ENCODE measurements at regions not wholly inside any gene's neighbourhood (a gene's known extent, or its start where the extent isn't known, plus 50 kb on each side); places are given as distances from the start of the nearest gene placed in this dataset.
A peak's percentile ranks its signal among the peaks of the same experiment; 100 is the strongest.

GRCh38 chr1:22325531-22326371, 125.9 kb upstream of the ZBTB40 start:
- H3K4me1 ChIP-seq (ENCODE audit: control insufficient read depth, extremely low read depth, insufficient read depth, low read length) = peaks cover 5% of the 10 kb centered on the region
- FAIRE-seq (peak; percentile 49), DNase-seq (ENCODE audit: low read depth, low spot score) (no peak)
- H3K27ac ChIP-seq (ENCODE audit: insufficient read depth, low read depth, low read length) = no peak overlapping the region
- intact Hi-C loops (cut with micrococcal nuclease) (no loop called here), dilution Hi-C loops (cut with MboI; ENCODE audit: extremely low pct_ligation_motif_present, low sequenced_read_pairs) (no loop called here)
- H3K36me3 ChIP-seq (ENCODE audit: control insufficient read depth in 2 of 2, extremely low read depth in 1 of 2, insufficient read depth in 2 of 2, low read length in 2 of 2) = no peaks in the 10 kb centered on the region
- H3K4me3 ChIP-seq (replicated peaks in 1 of 3; ENCODE audit: insufficient read depth in 1 of 3, low read depth in 1 of 3, low read length in 3 of 3) = no peak overlapping the region
- H3K79me2 ChIP-seq (ENCODE audit: control insufficient read depth, insufficient read depth, low read length) = no peaks in the 10 kb centered on the region
- no TSS peak for BruUV-seq (replicated peaks)
- POLR2A ChIA-PET = no interaction called here
- CTCF ChIA-PET = no interaction called here
- no peaks in the 10 kb centered on the region for H3K9me3 ChIP-seq (replicated peaks; ENCODE audit: control insufficient read depth, insufficient read depth, low read length)
- H2AFZ ChIP-seq (ENCODE audit: low read depth, low read length) = no peak overlapping the region
- no peaks in the 10 kb centered on the region for H3K9me1 ChIP-seq (replicated peaks; ENCODE audit: control insufficient read depth, extremely low read depth, insufficient read depth, low read length)
- TF ChIP-seq GATA2 (IDR thresholded peaks at IDR 0.05; ENCODE audit: insufficient read depth, insufficient read length, low read depth, low read length) = no peak
- no peak for TF ChIP-seq CTCF (IDR thresholded peaks at IDR 0.05; ENCODE audit: extremely low read depth in 1 of 2, insufficient read depth in 1 of 2, low read depth in 1 of 2, low read length in 2 of 2)
- no peak for TF ChIP-seq MAX (IDR thresholded peaks at IDR 0.05; ENCODE audit: insufficient read depth, insufficient read length)
- no peak for TF ChIP-seq JUN (IDR thresholded peaks at IDR 0.05; ENCODE audit: borderline replicate concordance, insufficient read depth, insufficient read length, low read depth)
- no peak for TF ChIP-seq POLR2A (IDR thresholded peaks at IDR 0.05; ENCODE audit: low read depth, low read length)
- no peak for TF ChIP-seq MYC (IDR thresholded peaks at IDR 0.05; ENCODE audit: low read depth, low read length)
- TF ChIP-seq FOS (IDR thresholded peaks at IDR 0.05; ENCODE audit: borderline replicate concordance, insufficient read depth, low read length) = no peak
- TF ChIP-seq POLR2AphosphoS5 (IDR thresholded peaks at IDR 0.05; ENCODE audit: insufficient read depth, low read depth, low read length) = no peak
- TF ChIP-seq EZH2 (IDR thresholded peaks at IDR 0.05; ENCODE audit: borderline replicate concordance, low read depth, low read length, severe bottlenecking) = no peak
- peaks cover 3 to 5% of the 10 kb centered on the region in 2 experiments for H3K27me3 ChIP-seq (ENCODE audit: control insufficient read depth in 2 of 2, insufficient read depth in 2 of 2, low read length in 2 of 2)
- H4K20me1 ChIP-seq (replicated peaks; ENCODE audit: control insufficient read depth, extremely low read depth, insufficient read depth, low read length) = no peaks in the 10 kb centered on the region
- no peak overlapping the region for H3K9ac ChIP-seq (replicated peaks; ENCODE audit: extremely low read depth, insufficient read depth, low read length)
- H3K4me2 ChIP-seq (ENCODE audit: insufficient read depth, low read length) = no peak overlapping the region

Measured in endothelial cell of umbilical vein (primary cell).